Loucy (cell line): ENCODE measurements at regions not wholly inside any gene's neighbourhood (a gene's known extent, or its start where the extent isn't known, plus 50 kb on each side); places are given as distances from the start of the nearest gene placed in this dataset.

Experiments used
- H2AFZ ChIP-seq: fragments of 200-600 bp; sonication (generic); 2 replicates; pipeline ENCODE4 v1.6.0; 2016; ENCODE audit warnings: antibody characterized with exemption, mild to moderate bottlenecking, low read length, moderate library complexity
- H3F3A ChIP-seq: fragments of 200-600 bp; 2 replicates; pipeline ENCODE4 v1.6.0; 2016; ENCODE audit warnings: antibody characterized with exemption, low read depth, mild to moderate bottlenecking
- H3K27me3 ChIP-seq: fragments of 200-600 bp; sonication (generic); 2 replicates; pipeline ENCODE4 v1.6.1; 2014; ENCODE audit warnings: low read length, mild to moderate bottlenecking; ENCODE audit not compliant: insufficient read depth, poor library complexity, severe bottlenecking
- H3K36me3 ChIP-seq: fragments of 200-600 bp; sonication (generic); 2 replicates; pipeline ENCODE4 v1.6.1; 2016; ENCODE audit warnings: low read length; ENCODE audit not compliant: insufficient read depth
- H3K4me1 ChIP-seq: fragments of 200-600 bp; sonication (generic); 2 replicates; pipeline ENCODE4 v1.5.1; 2014; ENCODE audit warnings: low read length, mild to moderate bottlenecking; ENCODE audit not compliant: insufficient read depth, poor library complexity, severe bottlenecking
- H3K4me2 ChIP-seq: fragments of 200-600 bp; sonication (generic); 2 replicates; pipeline ENCODE4 v1.6.0; 2014; ENCODE audit warnings: antibody characterized with exemption, low read length, low read depth, mild to moderate bottlenecking; ENCODE audit not compliant: poor library complexity, severe bottlenecking
- H3K4me3 ChIP-seq: fragments of 200-600 bp; sonication (generic); 2 replicates; pipeline ENCODE4 v1.5.1; 2014; ENCODE audit warnings: low read length, mild to moderate bottlenecking, mixed read lengths; ENCODE audit not compliant: poor library complexity, severe bottlenecking
- H3K79me2 ChIP-seq: fragments of 200-600 bp; sonication (generic); 2 replicates; pipeline ENCODE4 v1.6.1; 2014; ENCODE audit warnings: low read length; ENCODE audit not compliant: insufficient read depth
- H3K9ac ChIP-seq: fragments of 200-600 bp; sonication (generic); 2 replicates; pipeline ENCODE4 v1.6.0; 2014; ENCODE audit warnings: mild to moderate bottlenecking, low read depth, low read length, moderate library complexity; ENCODE audit not compliant: poor library complexity, severe bottlenecking
- H3K9me2 ChIP-seq: fragments of 200-600 bp; sonication (generic); replicated peaks from 2 replicates; pipeline ENCODE4 v1.6.1; 2016; ENCODE audit warnings: low read depth, low read length, mixed read lengths
- H3K9me3 ChIP-seq: fragments of 200-600 bp; sonication (generic); 2 replicates; pipeline ENCODE4 v1.6.1; 2014; ENCODE audit warnings: mild to moderate bottlenecking, antibody characterized with exemption, low read length, low read depth; ENCODE audit not compliant: insufficient read depth
- H4K20me1 ChIP-seq: fragments of 200-600 bp; sonication (generic); 2 replicates; pipeline ENCODE4 v1.6.0; 2014; ENCODE audit warnings: antibody characterized with exemption, low read length, mild to moderate bottlenecking; ENCODE audit not compliant: insufficient read depth, poor library complexity, severe bottlenecking
- CTCF ChIP-seq: fragments of 200-600 bp; sonication (generic); conservative IDR thresholded peaks from 2 replicates; pipeline ENCODE4 v1.5.1; 2014; ENCODE audit warnings: mild to moderate bottlenecking, antibody characterized with exemption, low read length
- EZH2phosphoT487 ChIP-seq: fragments of 200-600 bp; IDR thresholded peaks from 2 replicates; pipeline ENCODE4 v1.6.1; 2018; ENCODE audit warnings: antibody characterized with exemption, mild to moderate bottlenecking, moderate library complexity, borderline replicate concordance

GRCh38 chr10:113284635-113285034 is 268.2 kb upstream of the HABP2 start:
- no peak overlapping the region for H3K9ac ChIP-seq
- H3F3A ChIP-seq: no peaks in the 10 kb centered on the region
- H3K4me3 ChIP-seq: no peak overlapping the region
- H2AFZ ChIP-seq: no peak overlapping the region
- TF ChIP-seq CTCF (no peak), EZH2phosphoT487 (no peak)
- H4K20me1 ChIP-seq: no peaks in the 10 kb centered on the region
- H3K36me3 ChIP-seq: no peaks in the 10 kb centered on the region
- H3K4me2 ChIP-seq: no peak overlapping the region
- H3K27me3 ChIP-seq: no peaks in the 10 kb centered on the region
- H3K4me1 ChIP-seq: no peaks in the 10 kb centered on the region
- H3K9me3 ChIP-seq: no peaks in the 10 kb centered on the region
- H3K79me2 ChIP-seq: no peaks in the 10 kb centered on the region
- no peaks in the 10 kb centered on the region for H3K9me2 ChIP-seq

GRCh38 chr10:113285305-113285704 is 267.5 kb upstream of the HABP2 start:
- TF ChIP-seq EZH2phosphoT487: no peak
- no peak for TF ChIP-seq CTCF
- Histone ChIP-seq H3K4me3 (no peak overlapping the region), H4K20me1 (no peaks in the 10 kb centered on the region), H3K4me2 (no peak overlapping the region), H3K79me2 (no peaks in the 10 kb centered on the region), H3K36me3 (no peaks in the 10 kb centered on the region), H3K27me3 (no peaks in the 10 kb centered on the region), H3K9me2 (no peaks in the 10 kb centered on the region), H3K9me3 (no peaks in the 10 kb centered on the region), H2AFZ (no peak overlapping the region), H3F3A (no peaks in the 10 kb centered on the region), H3K4me1 (no peaks in the 10 kb centered on the region), H3K9ac (no peak overlapping the region)

- Histone ChIP-seq H3K79me2 (no peaks in the 10 kb centered on the region), H3K9me3 (no peaks in the 10 kb centered on the region), H3F3A (no peaks in the 10 kb centered on the region), H3K27me3 (no peaks in the 10 kb centered on the region), H2AFZ (no peak overlapping the region), H3K36me3 (no peaks in the 10 kb centered on the region), H3K4me1 (no peaks in the 10 kb centered on the region), H3K9ac (no peak overlapping the region), H3K9me2 (no peaks in the 10 kb centered on the region), H3K4me3 (no peak overlapping the region), H3K4me2 (no peak overlapping the region), H4K20me1 (no peaks in the 10 kb centered on the region)
- TF ChIP-seq CTCF (no peak), EZH2phosphoT487 (no peak)
These were observed 265.3 kb upstream of the HABP2 start for GRCh38 chr10:113287592-113287991.
